ENCODE measurements at regions not wholly inside any gene's neighbourhood (a gene's known extent, or its start where the extent isn't known, plus 50 kb on each side); places are given as distances from the start of the nearest gene placed in this dataset.

GRCh38 chr4:134364928-134365327 is 163.3 kb upstream of the PABPC4L start:
- TF ChIP-seq CTCF (IDR thresholded peaks at IDR 0.05; ENCODE audit: low read depth, low read length): no peak
- no peak for DNase-seq (ENCODE audit: low read depth in 2 of 2)
- H3K4me3 ChIP-seq (replicated peaks in 1 of 2; ENCODE audit: low read depth in 2 of 2, low read length in 2 of 2): no peak overlapping the region

- no peak for TF ChIP-seq CTCF (IDR thresholded peaks at IDR 0.05; ENCODE audit: low read depth, low read length)
- no peak for DNase-seq (ENCODE audit: low read depth in 2 of 2)
Measured at GRCh38 chr4:134345244-134345643, 143.7 kb upstream of the PABPC4L start.

GRCh38 chr4:134343656-134344055 is 142.1 kb upstream of the PABPC4L start:
- no peak for DNase-seq (ENCODE audit: low read depth in 2 of 2)
- TF ChIP-seq CTCF (IDR thresholded peaks at IDR 0.05; ENCODE audit: low read depth, low read length): no peak
- no peak overlapping the region for H3K4me3 ChIP-seq (replicated peaks in 1 of 2; ENCODE audit: low read depth in 2 of 2, low read length in 2 of 2)

More at GRCh38 chr4:134345244-134345643, 143.7 kb upstream of the PABPC4L start:
- no peak overlapping the region for H3K4me3 ChIP-seq (replicated peaks in 1 of 2; ENCODE audit: low read depth in 2 of 2, low read length in 2 of 2)

- no peak for DNase-seq (ENCODE audit: low read depth in 2 of 2)
- H3K4me3 ChIP-seq (replicated peaks in 1 of 2; ENCODE audit: low read depth in 2 of 2, low read length in 2 of 2): no peak overlapping the region
- TF ChIP-seq CTCF (IDR thresholded peaks at IDR 0.05; ENCODE audit: low read depth, low read length): no peak
Measured at GRCh38 chr4:134343081-134343480, 141.5 kb upstream of the PABPC4L start.

GRCh38 chr4:134337574-134337973 is 136.0 kb upstream of the PABPC4L start:
- TF ChIP-seq CTCF (IDR thresholded peaks at IDR 0.05; ENCODE audit: low read depth, low read length): no peak
- DNase-seq (ENCODE audit: low read depth in 2 of 2): no peak
- H3K4me3 ChIP-seq (replicated peaks in 1 of 2; ENCODE audit: low read depth in 2 of 2, low read length in 2 of 2): no peak overlapping the region

GRCh38 chr4:134328741-134329140 is 127.2 kb upstream of the PABPC4L start:
- no peak overlapping the region for H3K4me3 ChIP-seq (replicated peaks in 1 of 2; ENCODE audit: low read depth in 2 of 2, low read length in 2 of 2)
- TF ChIP-seq CTCF (IDR thresholded peaks at IDR 0.05; ENCODE audit: low read depth, low read length): no peak
- DNase-seq (ENCODE audit: low read depth in 2 of 2): no peak
